Panc1 (cell line): ENCODE measurements at regions not wholly inside any gene's neighbourhood (a gene's known extent, or its start where the extent isn't known, plus 50 kb on each side); places are given as distances from the start of the nearest gene placed in this dataset.

Experiments
- ATAC-seq: fragments of 200-7000 bp; cut with Tn5 transposase; 2 replicates; pipeline ENCODE4 v1.9.1; 2020; ENCODE audit warnings: mild to moderate bottlenecking, moderate library complexity
- BruUV-seq: library from RNA; stranded (reverse); fragments of 400-500 nt; replicated peaks from 2 replicates; lab custom pipeline; 2021; lab: Mats Ljungman, UMichigan
- CTCF ChIA-PET: fragments of 300-600 bp; sonication (Branson Sonifier 250); formaldehyde crosslinking; loops from one replicate; lab custom pipeline; 2022; ENCODE audit warnings: antibody characterized with exemption; lab: Charles Lee
- POLR2A ChIA-PET: fragments of 300-600 bp; sonication (Branson Sonifier 250); formaldehyde crosslinking; loops from one replicate; lab custom pipeline; 2022; ENCODE audit warnings: antibody characterized with exemption; lab: Charles Lee
- DNase-seq: peaks from one replicate; pipeline ENCODE4 v3.0.0-alpha.2; 2010; ENCODE audit warnings: low read depth, low spot score
- H3K27ac ChIP-seq: 2 replicates; pipeline ENCODE4 v1.5.1; 2011; ENCODE audit warnings: mild to moderate bottlenecking, low read length, inconsistent platforms
- H3K27me3 ChIP-seq: fragments of 200-500 bp; sonication (Bioruptor generic); 2 replicates; pipeline ENCODE4 v1.6.0; 2014; ENCODE audit warnings: low read length, inconsistent platforms; ENCODE audit not compliant: control insufficient read depth, insufficient read depth
- H3K36me3 ChIP-seq: fragments of 200-500 bp; sonication (Bioruptor generic); 2 replicates; pipeline ENCODE4 v1.5.1; 2014; ENCODE audit warnings: inconsistent platforms, mild to moderate bottlenecking, low read length, moderate library complexity; ENCODE audit not compliant: control insufficient read depth, insufficient read depth
- H3K4me1 ChIP-seq: 2 replicates; pipeline ENCODE4 v1.5.1; 2011; ENCODE audit warnings: inconsistent platforms, mild to moderate bottlenecking, low read length, moderate library complexity; ENCODE audit not compliant: control insufficient read depth, insufficient read depth
- H3K4me3 ChIP-seq, 2 experiments: 2 replicates each; pipeline ENCODE4 v1.5.1; 2011 to 2012; ENCODE audit warnings: low read depth in 2 of 2, low read length in 2 of 2, mild to moderate bottlenecking in 2 of 2, inconsistent platforms in 1 of 2, moderate library complexity in 1 of 2
- H3K9me3 ChIP-seq: fragments of 200-500 bp; sonication (Bioruptor generic); 2 replicates; pipeline ENCODE4 v1.5.1; 2014; ENCODE audit warnings: low read depth, mild to moderate bottlenecking, inconsistent platforms, low read length, moderate library complexity; ENCODE audit not compliant: control insufficient read depth, insufficient read depth
- POLR2AphosphoS5 ChIP-seq: IDR thresholded peaks from 2 replicates; pipeline ENCODE4 v1.6.1; 2012; ENCODE audit warnings: mild to moderate bottlenecking, low read depth, low read length, moderate library complexity
- SIN3A ChIP-seq: IDR thresholded peaks from 2 replicates; pipeline ENCODE4 v1.6.1; 2012; ENCODE audit warnings: low read depth, mild to moderate bottlenecking, low read length, moderate library complexity, borderline replicate concordance; ENCODE audit not compliant: insufficient read depth
- TCF7L2 ChIP-seq: IDR thresholded peaks from 2 replicates; pipeline ENCODE4 v1.6.1; 2011; ENCODE audit warnings: mild to moderate bottlenecking, low read depth, low read length, inconsistent platforms
- in situ Hi-C: cut with HindIII; loops from 2 replicates; pipeline ENCODE4 v1.10.0; 2016; ENCODE audit warnings: low sequenced_read_pairs, low pct_unique_long_range_greater_than_20kb
- intact Hi-C: fragments of 100-400 bp; cut with micrococcal nuclease; formaldehyde crosslinking; loops from one replicate; pipeline ENCODE4 v1.10.0; 2022; ENCODE audit not compliant: unreplicated experiment
- TF ChIP-seq, protein P1 (sequence below), 2 experiments: IDR thresholded peaks; 2 replicates each; pipeline ENCODE4 v1.6.1; 2011 to 2012; ENCODE audit warnings: low read depth in 2 of 2, control low read depth in 1 of 2, low read length in 1 of 2, mild to moderate bottlenecking in 1 of 2, moderate library complexity in 1 of 2; ENCODE audit not compliant: insufficient read depth in 1 of 2
- TF ChIP-seq, protein P2 (sequence below): fragments of 450-650 bp; IDR thresholded peaks from 2 replicates; pipeline ENCODE4 v1.5.1; 2017; ENCODE audit warnings: mild to moderate bottlenecking

DNA sequence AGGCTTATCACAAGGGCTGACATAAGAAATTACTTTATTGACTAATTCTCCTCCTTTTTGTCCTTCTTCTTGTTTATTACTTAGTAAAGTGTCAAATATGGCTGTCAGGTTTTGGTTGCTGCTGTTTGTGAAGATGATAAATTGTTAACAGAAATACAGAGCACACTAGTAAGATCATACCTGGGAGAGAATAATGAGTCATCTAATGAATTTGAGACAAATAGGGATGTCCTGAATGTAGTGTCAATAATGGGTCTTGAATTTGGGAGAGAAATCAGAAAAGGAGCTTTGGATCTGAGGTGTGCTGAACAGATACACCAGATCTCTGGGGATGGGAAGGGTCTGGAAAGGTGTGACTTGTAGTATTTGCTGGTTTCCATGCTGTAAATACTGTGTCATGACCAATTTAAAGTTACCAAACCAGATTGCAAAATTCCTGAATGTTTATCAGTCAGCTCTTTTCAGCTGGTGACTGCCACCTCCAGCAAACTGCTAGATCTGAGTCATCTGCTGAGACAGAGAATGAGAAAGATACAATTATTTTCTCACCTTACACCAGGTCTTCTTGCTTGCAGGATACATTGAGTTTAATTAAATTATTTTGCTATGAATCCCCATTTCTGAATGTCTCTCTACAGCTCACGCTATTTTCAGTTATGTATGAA is 76.7 kb upstream of the SATB1 start:
- ATAC-seq, result no peak
- in situ Hi-C loops, result no loop called here
- BruUV-seq, result no TSS peak
- DNase-seq, result no peak
- H3K4me1 ChIP-seq, result no peaks in the 10 kb centered on the region
- POLR2A ChIA-PET, result no interaction called here
- H3K27me3 ChIP-seq, result no peaks in the 10 kb centered on the region
- CTCF ChIA-PET, result no interaction called here
- no peaks in the 10 kb centered on the region for H3K36me3 ChIP-seq
- H3K4me3 ChIP-seq, result no peak overlapping the region
- H3K27ac ChIP-seq, result no peak overlapping the region
- H3K9me3 ChIP-seq, result no peaks in the 10 kb centered on the region
- intact Hi-C loops, result no loop called here
- TF ChIP-seq, protein P1, sequence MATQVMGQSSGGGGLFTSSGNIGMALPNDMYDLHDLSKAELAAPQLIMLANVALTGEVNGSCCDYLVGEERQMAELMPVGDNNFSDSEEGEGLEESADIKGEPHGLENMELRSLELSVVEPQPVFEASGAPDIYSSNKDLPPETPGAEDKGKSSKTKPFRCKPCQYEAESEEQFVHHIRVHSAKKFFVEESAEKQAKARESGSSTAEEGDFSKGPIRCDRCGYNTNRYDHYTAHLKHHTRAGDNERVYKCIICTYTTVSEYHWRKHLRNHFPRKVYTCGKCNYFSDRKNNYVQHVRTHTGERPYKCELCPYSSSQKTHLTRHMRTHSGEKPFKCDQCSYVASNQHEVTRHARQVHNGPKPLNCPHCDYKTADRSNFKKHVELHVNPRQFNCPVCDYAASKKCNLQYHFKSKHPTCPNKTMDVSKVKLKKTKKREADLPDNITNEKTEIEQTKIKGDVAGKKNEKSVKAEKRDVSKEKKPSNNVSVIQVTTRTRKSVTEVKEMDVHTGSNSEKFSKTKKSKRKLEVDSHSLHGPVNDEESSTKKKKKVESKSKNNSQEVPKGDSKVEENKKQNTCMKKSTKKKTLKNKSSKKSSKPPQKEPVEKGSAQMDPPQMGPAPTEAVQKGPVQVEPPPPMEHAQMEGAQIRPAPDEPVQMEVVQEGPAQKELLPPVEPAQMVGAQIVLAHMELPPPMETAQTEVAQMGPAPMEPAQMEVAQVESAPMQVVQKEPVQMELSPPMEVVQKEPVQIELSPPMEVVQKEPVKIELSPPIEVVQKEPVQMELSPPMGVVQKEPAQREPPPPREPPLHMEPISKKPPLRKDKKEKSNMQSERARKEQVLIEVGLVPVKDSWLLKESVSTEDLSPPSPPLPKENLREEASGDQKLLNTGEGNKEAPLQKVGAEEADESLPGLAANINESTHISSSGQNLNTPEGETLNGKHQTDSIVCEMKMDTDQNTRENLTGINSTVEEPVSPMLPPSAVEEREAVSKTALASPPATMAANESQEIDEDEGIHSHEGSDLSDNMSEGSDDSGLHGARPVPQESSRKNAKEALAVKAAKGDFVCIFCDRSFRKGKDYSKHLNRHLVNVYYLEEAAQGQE (IDR thresholded peaks at IDR 0.05; ENCODE audit: insufficient read depth in 1 of 2, low read depth in 2 of 2, low read length in 1 of 2), result no peak

DNA sequence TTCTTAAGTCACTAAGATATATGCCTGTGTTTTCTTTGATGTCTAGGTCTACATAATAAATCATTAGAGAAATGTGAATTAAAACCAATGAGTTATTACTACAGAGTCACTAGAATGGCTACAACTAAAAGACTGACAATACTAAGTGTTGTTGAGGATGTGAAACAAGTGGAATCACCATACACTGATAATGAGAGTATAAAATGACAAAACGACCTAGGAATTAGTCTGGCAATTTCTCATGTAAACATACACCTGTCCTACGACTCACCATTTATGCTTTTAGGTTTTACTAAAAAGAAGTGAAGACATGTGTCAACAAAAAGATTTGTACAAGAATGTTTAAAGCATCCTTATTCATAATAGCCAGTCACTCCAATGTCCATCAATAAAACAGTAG is 75.2 kb upstream of the SATB1 start:
- Histone ChIP-seq H3K4me1 (no peaks in the 10 kb centered on the region), H3K9me3 (no peaks in the 10 kb centered on the region), H3K36me3 (no peaks in the 10 kb centered on the region), H3K4me3 (no peak overlapping the region), H3K27ac (no peak overlapping the region), H3K27me3 (no peaks in the 10 kb centered on the region)
- POLR2A ChIA-PET, result no interaction called here
- no peak for TF ChIP-seq TCF7L2
- TF ChIP-seq, protein P2, sequence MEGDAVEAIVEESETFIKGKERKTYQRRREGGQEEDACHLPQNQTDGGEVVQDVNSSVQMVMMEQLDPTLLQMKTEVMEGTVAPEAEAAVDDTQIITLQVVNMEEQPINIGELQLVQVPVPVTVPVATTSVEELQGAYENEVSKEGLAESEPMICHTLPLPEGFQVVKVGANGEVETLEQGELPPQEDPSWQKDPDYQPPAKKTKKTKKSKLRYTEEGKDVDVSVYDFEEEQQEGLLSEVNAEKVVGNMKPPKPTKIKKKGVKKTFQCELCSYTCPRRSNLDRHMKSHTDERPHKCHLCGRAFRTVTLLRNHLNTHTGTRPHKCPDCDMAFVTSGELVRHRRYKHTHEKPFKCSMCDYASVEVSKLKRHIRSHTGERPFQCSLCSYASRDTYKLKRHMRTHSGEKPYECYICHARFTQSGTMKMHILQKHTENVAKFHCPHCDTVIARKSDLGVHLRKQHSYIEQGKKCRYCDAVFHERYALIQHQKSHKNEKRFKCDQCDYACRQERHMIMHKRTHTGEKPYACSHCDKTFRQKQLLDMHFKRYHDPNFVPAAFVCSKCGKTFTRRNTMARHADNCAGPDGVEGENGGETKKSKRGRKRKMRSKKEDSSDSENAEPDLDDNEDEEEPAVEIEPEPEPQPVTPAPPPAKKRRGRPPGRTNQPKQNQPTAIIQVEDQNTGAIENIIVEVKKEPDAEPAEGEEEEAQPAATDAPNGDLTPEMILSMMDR, result no peak
- TF ChIP-seq SIN3A, result no peak
- TF ChIP-seq, protein P1 (IDR thresholded peaks at IDR 0.05; ENCODE audit: insufficient read depth in 1 of 2, low read depth in 2 of 2, low read length in 1 of 2), result no peak
- TF ChIP-seq POLR2AphosphoS5, result no peak
- in situ Hi-C loops, result no loop called here
- no peak for ATAC-seq
- intact Hi-C loops, result no loop called here
- no peak for DNase-seq
- CTCF ChIA-PET, result no interaction called here
- no TSS peak for BruUV-seq
